HG02973 (cell line): ENCODE measurements at regions not wholly inside any gene's neighbourhood (a gene's known extent, or its start where the extent isn't known, plus 50 kb on each side); places are given as distances from the start of the nearest gene placed in this dataset.

Source experiments
- ATAC-seq: cut with Tn5 transposase; IDR thresholded peaks from one replicate; pipeline ENCODE4 v1.9.1; 2021; ENCODE audit warnings: moderate library complexity; ENCODE audit not compliant: unreplicated experiment

DNA sequence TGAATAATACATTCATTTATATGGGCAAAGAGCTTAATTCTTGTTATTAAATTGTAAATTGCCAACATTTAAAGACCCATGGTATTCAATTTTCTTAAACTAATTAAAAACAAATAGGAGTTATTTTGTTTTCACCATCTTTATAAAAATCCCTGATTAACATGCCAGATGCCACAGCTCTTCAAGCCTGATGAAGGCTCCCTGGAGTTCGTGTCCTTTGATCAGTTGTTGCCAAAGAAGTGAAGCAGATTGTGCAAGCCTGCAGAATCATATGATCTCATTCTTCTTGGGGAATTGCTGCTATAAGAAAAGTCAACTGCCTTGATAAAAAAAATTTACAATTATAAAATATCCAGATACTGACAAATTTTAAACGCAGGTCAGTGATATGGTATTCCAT lies 288.3 kb upstream of the PPFIA2 start:
- no peak for ATAC-seq

- ATAC-seq, result no peak
Observed at GRCh38 chr12:82040987-82041743, 282.0 kb upstream of the PPFIA2 start.

GRCh38 chr12:82034769-82035168 lies 275.6 kb upstream of the PPFIA2 start:
- no peak for ATAC-seq

DNA sequence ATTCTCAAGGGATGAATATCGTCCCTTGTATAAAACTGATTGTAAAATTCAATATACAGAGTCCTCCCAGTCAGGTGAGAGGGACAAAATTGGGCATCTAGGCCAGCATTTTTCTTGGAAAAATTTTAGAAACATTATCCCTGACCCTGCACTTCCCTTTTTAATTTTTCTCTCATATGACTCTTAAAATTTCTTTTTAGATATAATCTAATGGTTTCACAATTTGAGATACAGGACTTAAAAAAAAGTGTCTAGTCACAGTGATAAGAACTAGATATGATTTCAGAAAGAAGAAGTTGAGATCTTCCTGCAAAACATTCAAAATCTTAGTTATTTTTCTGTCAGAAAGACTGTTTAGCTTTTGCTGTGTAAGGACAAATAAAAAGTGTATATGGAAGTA lies 270.8 kb upstream of the PPFIA2 start:
- no peak for ATAC-seq

DNA sequence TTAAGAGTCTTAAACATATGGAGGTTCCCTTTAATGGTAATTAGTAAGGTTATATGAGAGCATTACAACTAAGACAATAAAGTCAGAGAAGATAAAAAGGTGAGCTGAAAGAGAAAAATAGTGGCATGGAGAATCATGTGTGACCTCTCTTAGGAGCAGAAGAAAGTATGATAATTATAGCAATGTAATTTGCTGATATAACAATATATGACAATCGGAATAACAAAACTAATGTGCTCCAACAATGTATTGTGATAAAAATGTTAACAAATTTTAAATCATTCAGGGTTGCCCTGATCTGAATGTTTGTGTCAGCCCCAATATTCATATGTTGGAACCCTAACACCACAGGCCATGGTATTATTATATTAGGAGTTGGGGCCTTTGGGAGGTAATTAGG lies 269.6 kb upstream of the PPFIA2 start:
- ATAC-seq, result no peak

GRCh38 chr12:82027612-82028011 lies 268.5 kb upstream of the PPFIA2 start:
- no peak for ATAC-seq

- no peak for ATAC-seq
Observed at GRCh38 chr12:82025462-82025861, 266.3 kb upstream of the PPFIA2 start.

- no peak for ATAC-seq
Observed at GRCh38 chr12:82019533-82019932, 260.4 kb upstream of the PPFIA2 start.

DNA sequence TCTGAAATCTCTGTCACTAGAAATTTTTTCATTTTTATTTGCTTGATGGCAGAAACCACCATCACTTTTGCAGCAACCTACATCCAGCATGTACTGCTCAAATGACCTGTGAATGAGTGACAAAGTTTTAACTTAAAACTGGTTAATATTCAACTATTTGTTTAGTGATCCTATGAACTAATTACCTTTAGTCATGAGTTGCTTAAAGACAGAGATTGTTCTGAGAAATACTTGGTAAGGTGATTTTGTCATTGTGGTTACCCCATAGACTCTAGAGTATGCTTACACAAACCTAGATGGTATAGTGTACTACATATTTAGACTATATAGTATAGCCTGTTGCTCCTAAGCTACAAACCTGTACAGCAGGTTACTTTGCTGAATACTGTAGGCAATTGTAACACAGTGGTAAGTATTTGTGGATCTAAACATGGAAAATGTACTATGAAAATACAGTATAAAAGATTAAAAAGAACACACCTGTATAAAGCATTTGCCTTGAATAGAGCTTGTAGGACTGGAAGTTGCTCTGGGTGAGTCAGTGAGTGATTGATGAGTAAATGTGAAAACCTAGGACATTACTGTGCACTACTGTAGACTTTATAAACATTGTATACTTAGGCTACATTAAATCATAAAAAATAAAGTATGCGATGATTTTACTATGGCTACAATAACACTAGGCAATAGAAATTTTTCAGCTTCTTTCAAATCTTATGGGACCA lies 256.6 kb upstream of the PPFIA2 start:
- peak; percentile 88 for ATAC-seq

DNA sequence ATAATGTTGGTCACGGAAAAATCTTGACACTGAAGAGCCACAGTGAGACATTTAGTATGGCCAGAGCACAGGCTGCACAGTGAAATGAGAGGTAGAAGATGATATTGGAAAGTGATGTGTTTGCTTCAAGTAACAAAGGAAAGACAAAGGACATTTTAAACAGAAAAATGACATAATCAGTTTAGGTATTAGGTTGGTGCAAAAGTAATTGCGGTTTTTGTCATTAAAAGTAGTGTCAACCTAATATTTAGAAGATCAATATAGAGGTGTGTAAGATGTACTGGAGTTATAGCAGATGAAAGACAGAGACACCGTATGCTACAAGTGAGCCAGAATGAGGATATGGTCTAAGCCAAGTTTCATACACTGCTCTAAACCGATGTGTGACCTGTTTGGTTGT lies 253.0 kb upstream of the PPFIA2 start:
- ATAC-seq, result no peak

GRCh38 chr12:82009524-82009923 lies 250.4 kb upstream of the PPFIA2 start:
- no peak for ATAC-seq

- ATAC-seq, result no peak
Observed at GRCh38 chr12:82008251-82008650, 249.1 kb upstream of the PPFIA2 start.

- ATAC-seq, result no peak
Observed at GRCh38 chr12:81998761-81999378, 239.7 kb upstream of the PPFIA2 start.

DNA sequence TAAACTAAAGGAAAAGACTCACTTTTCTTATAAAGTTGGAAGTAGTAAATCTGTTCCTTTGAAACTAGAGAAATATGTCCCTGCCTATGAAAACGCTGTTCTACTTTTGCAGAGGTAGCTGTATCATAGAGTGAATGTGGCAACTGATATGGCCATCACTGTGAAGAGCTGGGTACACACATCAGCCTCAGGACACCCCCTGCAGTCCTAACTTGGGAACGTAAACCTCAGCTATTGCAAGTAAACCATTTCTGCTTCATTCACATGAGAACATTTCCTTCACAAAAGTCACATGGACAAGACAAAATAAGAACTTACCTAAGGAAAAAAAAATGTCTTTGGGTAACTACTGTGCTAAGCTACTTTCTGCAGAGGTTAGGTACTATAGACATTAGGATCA lies 233.3 kb upstream of the PPFIA2 start:
- no peak for ATAC-seq

DNA sequence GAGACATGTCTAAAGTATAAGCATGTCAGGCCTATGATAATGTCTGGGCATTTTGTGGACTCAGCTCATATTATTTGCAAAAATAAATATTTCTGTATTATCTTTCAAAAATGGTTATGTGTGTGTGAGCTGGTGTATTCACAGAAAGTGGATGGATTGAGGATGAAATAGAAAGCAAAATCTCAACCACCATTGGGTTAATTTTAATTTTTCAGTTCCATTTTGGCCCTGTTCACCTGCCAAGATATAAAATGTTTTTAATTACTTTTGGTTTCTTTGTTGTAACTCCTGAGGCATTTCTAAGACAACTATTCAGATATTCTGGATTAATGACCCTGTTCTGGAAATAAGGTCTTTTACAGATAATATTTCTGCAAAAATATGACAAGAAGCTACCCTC lies 232.7 kb upstream of the PPFIA2 start:
- ATAC-seq, result no peak

GRCh38 chr12:81988362-81988761 lies 229.2 kb upstream of the PPFIA2 start:
- no peak for ATAC-seq

- no peak for ATAC-seq
Observed at GRCh38 chr12:81987371-81987770, 228.2 kb upstream of the PPFIA2 start.

DNA sequence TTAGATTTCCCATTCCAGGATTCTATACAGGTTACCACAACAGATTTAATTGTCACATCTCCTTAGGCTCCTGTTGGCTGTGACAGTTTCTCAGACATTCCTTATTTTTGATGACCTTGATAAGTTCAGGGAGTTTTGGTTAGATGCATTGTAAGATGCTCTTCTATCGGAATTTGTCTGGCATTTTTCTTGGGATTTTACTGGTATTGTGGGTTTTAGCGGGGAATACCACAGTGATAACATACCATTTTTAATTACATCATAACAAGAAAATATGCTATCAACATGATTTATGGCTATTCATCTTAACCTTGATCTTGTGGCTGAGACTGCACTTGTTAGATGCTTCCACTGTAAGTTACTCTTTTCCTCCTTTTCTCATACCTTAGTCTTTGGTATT lies 217.5 kb upstream of the PPFIA2 start:
- no peak for ATAC-seq

DNA sequence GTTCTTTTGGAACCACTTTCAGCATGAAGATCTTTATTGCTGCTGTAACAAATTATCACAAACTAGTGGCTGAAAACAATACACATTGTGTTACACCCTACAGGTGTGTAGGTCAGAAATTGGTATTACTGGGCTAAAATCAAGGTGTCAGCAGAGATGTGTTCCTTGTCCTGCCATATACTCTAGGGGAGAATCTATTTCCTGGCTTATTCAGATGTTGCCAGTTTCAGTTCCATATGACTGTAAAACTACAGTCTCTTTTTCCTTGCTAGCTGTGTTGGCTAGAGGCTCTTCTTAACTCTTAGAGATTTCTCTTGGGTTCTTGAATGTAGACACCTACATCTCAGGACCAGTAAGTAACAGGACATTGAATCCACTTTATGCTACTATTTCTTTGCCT lies 215.6 kb upstream of the PPFIA2 start:
- no peak for ATAC-seq

GRCh38 chr12:81968421-81968820 lies 209.3 kb upstream of the PPFIA2 start:
- ATAC-seq, result no peak

- ATAC-seq, result no peak
Observed at GRCh38 chr12:81963636-81964035, 204.5 kb upstream of the PPFIA2 start.

DNA sequence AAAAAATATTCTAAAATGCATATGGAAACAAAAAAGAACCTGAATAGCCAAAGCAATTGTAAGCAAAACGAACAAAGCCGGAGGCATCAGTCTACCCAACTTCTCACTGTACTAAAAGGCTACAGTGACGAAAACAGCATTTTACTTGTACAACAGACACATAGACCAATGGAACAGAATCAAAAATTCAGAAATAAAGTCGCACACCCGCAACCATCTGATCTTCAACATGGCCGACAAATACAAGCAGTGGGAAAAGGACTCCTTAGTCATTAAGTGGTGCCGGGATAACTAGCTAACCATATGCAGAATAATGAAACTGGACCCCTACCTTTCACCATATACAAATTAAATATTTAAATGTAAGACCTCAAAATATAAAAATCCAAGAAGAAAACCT lies 203.9 kb upstream of the PPFIA2 start:
- ATAC-seq, result no peak
